Pulmonary artery endothelial cell (primary cell): ENCODE measurements at regions not wholly inside any gene's neighbourhood (a gene's known extent, or its start where the extent isn't known, plus 50 kb on each side); places are given as distances from the start of the nearest gene placed in this dataset.
"Not testable (repeated sequence)": the region's sequence is repeated elsewhere in the genome, so short reads cannot be mapped to it uniquely, and the experiment has no call there.

ENCODE experiments used
- DNase-seq: peaks from one replicate; pipeline ENCODE4 v3.0.0-alpha.2; 2011; ENCODE audit warnings: low read depth, low spot score

DNA sequence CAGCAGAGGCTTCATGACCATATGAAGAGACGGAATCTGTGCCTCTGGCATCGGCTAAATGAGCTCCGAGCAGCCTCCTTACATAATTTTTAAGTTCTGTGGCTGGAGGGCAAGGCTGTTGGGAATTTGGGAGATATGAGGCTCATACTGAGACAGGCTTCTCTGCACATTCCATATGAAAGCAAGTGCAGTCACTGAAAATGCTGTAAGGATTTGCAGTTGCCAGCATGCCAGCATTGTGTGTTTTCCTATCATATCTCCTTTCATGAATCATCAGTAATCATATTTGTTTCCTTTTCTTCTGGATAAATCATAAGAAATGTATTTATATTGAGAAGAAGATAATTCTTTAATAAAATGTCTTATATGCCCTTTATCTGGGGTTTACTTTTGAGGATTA, 775.4 kb downstream of the SEMA5A start:
- DNase-seq: no peak

DNA sequence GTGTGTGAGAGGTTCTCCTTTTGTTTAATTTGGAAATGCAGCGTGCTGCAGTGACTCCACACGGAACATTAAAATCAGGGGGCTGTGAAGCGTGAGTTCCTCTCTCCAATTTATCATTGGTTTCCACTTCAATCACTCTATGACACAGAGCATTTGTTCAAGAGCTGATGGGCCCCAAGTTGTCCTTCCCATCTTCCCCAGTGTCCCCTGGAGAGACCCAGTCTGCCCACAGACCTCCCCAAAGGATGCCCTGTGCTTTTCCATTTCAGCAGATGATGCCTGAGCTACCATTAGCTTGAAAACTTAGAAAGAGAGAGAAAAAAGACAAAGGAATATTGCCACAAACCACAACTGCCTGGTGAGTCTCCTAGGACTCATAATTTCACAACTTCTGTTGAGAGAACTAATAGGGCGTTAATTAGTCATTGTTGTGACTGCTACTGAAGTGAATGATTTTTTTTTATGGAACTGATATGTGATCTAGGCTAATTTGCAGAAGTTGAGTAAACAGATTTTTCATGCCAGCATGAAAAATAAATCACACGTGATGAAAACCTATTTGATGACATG, 772.7 kb downstream of the SEMA5A start:
- no peak for DNase-seq

DNA sequence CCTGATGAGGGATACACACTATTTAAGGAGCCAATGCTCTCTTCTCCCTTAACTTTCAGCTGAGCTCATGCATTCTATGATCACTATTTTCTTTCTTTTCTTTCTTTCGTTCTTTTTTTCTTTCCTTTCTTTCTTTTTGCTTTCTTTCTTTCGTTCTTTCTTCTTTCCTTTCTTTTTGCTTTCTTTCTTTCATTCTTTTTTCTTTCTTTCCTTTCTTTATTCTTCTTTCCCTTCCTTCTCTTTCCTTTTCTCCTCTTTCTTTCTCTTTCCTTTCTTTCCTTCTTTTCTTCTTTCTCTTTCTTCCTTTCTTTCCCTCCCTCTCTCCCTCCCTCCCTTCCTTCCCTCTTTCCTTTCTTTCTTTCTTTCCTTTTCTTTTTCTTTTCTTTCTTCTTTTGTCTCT, 761.2 kb downstream of the SEMA5A start:
- no peak for DNase-seq

DNA sequence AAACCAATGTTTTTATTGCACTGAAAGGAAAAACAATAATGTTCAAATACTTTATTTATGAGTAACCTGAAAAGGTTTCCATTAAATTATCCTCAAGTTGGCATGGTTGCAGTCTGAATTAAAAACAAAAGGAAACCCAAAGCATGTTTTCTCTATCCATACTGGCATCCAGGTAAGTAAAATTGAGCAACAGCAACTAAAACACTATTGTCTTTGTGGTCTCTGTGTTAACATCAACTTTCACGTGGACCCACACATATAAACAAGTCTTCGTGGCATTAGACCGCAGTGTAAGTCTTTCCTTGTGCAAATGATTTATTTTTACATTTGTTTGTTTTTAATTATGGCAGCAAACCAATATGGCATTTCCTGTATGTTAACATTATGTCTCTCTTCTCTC, 757.6 kb downstream of the SEMA5A start:
- DNase-seq: no peak

DNA sequence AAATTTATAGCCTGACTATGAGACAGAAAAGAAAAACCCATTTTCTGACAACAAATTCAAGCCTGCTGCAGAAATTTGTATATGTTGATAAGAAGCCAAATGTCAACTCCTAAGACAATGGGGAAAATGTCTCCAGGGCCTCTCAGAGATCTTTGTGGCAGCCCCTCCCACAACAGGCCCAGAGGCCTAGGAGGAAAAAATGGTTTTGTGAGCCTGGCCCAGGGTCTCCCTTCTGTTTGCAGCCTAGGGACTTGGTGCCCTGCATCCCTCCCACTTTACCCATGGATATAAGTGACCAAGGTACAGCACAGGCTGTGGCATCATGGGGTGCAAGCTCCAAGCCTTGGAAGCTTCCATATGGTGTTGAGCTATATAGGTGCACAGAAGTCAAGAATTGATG, 740.2 kb downstream of the SEMA5A start:
- DNase-seq: no peak

DNA sequence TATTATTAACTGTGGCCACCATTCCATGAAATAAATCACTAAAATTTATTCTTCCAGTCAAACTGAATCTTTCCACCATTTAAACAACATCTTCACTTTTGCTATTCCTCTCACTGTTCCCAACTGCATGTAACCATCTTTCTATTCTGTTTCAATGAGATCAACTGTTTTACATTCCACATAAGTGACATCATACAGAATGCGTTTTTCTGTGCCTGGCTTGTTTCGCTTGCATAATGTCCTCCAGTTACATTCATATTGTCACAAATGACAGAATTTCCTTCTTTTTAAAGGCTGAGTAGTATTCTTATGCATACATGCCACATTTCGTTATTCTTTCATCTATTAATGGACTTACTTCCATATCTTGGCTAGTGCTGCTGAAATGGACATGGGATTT, 738.2 kb downstream of the SEMA5A start:
- DNase-seq: no peak

DNA sequence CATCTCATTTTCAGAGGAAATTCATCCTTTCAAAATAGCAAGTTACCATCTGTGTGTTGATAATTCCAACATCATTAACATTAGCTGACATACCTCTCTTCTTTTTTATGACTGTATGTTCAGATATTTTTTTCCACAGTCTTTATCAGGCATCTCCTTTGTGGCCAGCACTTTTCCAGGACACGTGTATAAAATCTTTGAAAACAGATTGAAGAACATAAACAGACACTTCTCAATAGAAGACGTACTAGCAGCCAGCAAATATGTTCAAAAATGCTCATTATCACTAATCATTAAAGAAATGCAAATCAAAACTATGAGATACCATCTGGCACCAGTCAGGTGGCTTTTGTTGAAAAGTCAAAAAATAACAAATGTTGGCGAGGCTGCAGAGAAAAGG, 734.3 kb downstream of the SEMA5A start:
- no peak for DNase-seq

DNA sequence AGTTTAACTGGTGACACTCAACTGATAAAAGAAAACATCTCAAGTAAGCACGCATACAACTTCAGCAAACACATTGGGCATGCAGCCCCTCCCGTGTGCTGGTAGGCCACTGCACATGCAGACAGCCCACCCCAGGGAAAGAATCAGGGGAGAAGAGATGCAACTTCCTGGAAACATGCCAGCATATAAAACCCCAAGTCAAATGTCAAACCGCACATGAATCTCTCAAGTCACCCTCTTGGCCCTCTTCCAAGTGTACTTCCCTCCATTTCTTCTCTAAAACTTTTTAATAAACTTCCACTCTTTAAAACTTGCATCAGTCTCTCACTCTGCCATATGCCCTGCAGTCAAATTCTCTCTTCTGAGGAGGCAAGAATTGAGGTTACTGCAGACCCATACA, 732.7 kb downstream of the SEMA5A start:
- DNase-seq: no peak

DNA sequence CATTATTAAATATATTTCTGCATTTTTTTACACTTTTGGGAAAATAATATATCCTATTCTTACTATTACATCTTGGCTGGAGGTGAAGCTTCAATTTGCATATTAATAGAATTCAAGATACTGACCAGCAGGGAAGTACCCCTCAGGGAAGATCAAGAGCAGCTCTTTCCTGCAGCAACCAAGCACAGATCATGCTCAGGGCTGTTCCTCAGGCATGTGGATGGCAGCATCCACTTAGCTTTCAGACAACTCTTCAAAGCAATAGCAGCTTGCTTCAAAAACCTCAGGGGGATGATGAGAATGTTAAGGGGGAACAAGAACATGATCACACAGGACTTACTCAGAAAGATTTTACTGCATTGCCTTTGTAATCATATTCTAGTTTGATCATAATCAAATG, 731.8 kb downstream of the SEMA5A start:
- DNase-seq: no peak

DNA sequence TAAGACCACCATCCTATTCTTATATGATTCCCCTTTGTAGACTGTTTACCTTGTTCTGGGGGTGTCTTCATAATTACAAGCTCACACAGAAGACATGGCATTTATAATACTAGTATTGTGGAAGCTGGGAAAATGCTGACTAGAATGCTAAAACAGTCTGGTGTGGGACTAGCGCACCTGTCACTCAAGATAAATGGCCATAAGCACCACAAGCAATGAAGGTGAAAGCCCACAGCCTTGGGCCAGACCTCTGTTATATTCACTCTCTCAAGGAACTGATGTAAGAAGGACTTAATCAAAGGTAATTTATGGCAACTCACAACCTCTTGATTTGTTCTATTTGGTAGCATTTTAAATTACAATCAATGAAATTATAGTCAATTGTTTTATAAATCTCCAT, 721.5 kb downstream of the SEMA5A start:
- no peak for DNase-seq

DNA sequence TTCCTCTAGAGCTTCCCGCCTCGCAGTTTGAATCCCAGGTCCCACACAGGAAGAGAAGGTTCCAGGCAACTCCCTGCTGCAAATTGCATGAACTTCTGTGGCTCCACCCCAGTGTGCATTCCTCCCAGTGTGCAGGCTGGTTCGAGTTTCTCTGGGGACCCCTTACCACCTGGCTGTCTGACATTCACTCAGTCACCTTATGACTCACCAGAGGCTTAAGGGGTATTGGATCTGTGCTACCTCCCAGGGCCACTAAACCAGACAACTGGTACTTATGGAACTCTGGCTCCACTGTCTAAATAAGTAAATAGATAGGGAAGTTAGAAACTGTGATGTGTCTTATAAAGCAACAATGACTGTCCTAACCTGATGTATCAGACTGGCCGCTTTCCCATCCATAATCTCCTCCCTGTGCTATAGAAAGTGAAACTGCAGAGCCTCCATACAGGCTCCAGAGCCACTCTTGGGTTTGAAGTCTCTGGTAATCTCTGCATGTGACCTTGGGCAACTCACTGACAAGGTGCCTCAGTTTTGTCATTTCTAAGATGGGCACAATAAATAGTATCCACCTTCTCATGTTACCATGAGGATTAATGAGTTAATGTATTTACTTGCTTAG, 720.6 kb downstream of the SEMA5A start:
- no peak for DNase-seq

DNA sequence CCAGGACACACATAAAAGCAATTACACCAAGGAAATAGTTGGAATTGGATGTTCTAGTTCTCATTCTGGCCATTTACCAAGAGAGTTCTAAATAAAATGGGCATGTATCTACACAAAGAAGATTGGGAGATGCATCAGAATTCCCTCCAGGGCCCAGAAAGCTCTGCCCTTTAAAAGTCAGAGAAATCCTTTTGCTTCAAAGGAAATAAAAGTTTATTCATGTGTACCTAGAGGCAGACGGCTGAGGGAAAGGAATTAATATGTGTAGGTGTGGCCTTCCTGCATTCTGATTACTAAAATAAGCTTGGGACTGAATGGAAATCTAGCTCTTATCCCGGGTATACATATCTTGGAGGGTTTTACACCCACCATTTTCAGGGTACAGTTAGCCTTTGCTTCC, 719.4 kb downstream of the SEMA5A start:
- no peak for DNase-seq

DNA sequence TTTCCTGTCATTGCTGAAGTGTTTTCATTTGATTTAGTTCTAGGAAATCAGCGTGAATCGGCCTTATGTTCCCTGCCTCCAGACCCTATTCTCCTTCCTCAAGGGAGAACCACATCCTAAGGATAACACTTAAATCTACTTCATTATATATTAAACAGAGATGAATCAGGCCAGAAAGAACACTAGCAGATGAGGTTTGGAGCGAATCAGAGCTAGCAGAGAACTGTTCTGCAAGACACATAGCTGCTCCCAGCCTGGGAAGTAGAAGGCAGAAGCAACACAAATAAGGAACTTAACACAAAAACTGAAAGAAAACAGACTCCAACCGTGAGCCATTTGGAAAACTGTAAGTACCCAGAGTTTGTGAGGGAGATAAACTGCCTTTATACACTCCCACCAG, 718.2 kb downstream of the SEMA5A start:
- no peak for DNase-seq

DNA sequence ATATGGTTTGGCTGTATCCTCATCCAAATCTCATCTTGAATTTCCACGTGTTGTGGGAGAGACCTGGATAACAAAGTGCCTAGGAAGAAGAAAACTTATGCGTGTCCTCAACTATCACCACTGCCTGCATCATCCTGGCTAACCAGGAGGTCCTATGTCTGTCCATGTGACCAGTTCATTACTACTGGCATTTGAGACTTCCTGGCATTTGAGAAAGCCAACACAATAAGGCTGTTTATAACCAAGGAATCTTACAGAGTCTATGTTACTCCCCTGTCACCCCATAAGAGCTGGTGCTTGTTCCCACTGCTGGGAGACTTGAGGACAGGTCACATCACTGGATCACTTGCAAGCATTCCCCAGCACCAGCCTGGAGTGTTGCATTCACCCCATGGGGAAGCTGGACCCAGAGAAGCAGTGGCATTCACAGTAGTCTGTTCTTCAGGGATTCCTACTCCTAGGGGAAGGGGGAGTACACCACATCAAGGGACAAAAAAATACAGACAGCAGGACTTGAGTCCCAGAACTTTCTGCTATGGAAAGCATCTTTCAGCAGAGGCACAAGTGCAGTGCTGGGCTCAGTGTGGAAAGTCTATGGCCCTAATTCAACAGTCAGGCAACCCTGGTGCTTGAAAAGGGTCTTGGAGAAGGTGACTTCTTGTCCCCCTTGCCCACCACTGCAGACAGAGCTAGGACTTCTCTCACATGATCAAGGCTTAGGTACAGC, 717.1 kb downstream of the SEMA5A start:
- DNase-seq: no peak

DNA sequence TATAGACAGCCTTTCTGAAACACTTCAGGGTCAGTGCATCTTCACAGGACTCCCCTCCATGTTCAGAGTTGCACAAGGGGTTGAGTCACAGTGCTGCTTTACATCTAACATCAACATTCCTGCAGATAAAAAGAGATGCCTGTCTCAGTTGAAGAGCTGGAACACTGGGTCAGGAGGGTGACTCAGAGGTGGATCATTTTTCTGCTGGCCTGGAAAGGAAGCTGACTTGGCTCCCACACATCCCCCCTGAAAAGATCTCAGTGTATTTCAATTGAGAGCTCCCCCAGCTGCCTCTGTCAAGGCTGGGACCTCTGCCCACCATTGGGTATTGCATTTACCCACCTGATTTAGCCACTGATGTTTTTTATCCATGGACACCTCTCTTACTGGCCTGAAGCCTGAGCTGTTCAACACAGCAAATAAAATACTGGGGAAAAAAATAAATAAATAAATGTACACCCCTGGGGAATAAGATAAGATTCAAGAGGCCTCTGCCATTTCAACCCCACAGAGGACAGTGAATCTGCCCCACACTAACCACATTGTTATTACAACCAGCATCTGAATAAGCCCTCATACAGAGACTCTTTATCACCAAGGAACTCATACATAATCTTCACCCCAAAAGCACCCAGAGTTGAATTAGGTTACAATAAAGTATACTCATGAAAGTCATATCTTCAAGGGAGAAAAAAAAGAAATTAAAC, 716.4 kb downstream of the SEMA5A start:
- peak; percentile 83 for DNase-seq

DNA sequence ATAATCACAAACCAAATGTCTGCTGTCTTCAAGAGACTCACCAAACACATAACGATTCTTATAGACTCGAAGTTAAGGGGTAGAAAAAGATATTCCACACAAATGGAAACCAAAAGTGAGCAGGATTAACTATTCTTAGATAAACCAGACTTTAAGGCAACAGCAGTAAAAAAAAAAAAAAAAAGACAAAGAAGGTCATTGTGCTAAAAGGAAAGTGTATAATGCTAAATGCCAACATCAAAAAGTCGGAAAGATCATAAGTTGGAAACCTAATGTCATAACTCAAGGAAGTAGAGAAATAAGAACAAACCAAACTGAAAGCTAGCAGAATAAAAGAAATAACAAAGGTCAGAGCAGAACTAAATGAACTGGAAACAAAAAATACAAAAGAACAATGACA, 714.6 kb downstream of the SEMA5A start:
- DNase-seq: no peak

DNA sequence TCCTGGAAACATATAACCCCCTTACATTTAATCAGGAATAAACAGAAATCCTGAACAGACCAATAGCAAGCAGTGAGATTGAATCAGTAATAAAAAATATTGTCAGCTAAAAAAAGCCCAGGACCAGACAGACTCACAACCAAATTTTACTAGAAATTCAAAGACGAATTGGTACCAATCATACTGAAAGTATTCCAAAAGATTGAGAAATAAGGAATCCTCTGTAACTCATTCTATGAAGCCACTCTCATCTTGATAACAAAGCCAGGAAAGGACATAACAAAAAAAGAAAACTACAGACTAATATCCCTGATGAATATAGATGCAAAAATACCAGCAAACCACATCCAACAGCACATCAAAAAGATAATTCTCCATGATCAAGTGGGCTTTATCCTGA, 714.0 kb downstream of the SEMA5A start:
- no peak for DNase-seq

DNA sequence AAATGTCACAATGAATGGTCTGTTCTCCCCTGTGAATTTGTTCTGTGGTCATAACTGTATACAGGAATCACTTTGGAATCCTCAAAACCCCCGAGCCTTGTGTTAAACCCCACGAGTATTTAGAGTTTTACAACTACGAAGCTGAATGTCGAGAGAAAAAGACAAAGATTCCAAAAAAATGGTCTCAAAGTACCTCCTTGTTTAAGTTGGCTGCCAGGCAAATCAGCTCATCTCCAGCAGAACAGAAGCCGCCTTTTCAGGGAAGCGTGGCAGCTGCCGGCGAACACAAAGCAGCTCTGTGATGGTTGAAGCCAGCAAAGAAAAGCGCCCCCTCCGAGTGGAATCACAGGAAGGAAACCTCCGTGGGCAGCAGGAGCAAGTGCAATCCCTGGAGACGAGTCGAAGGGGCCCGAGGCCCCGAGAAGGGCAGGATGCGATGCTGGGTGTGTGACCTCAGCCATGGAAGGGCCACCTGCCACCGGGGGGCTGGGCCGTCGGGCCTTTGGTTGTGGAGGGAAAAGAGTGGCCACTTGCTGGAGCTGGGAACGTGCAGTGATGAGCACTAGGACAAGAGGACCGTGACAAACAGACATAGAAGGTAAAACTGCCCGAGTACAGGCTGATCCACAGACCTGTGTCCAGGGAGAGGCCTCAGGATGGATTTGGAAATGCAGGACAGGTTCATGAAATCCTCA, 706.4 kb downstream of the SEMA5A start:
- no peak for DNase-seq

DNA sequence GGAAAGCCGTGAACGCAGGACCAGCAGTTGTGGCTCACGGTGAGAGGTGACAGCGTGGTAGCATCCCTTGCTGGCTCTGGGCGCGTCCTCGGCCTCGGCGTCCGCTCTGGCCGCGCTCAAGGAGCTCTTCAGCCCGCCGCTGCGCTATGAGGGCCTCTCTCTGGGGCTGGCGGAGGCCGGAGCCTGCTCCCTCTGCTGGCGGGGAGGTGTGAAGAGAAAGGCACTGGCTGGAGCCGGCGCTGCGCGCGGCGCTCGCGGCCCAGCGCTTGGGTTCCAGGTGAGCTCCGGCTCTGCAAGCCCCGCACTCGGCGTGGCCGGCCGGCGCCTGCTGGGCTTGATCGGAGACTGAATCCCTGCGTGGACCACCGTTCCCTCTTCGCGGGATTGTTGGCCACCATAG, 705.6 kb downstream of the SEMA5A start:
- no peak for DNase-seq

DNA sequence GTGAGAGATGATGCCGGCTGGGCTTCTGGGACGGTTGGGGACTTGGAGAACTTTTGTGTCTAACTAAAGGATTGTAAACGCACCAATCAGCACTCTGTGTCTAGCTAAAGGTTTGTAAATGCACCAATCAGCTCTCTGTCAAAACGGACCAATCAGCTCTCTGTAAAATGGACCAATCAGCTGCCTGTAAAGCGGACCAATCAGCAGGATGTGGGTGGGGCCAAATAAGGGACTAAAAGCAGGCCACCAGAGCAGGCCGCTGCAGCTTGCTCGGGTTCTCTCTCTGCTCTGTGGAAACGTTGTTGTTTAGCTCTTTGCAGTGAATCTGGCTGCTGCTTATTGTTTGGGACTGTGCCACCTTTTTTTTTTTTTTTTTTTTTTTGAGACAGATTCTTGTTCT, 705.1 kb downstream of the SEMA5A start:
- DNase-seq: not testable (repeated sequence)

DNA sequence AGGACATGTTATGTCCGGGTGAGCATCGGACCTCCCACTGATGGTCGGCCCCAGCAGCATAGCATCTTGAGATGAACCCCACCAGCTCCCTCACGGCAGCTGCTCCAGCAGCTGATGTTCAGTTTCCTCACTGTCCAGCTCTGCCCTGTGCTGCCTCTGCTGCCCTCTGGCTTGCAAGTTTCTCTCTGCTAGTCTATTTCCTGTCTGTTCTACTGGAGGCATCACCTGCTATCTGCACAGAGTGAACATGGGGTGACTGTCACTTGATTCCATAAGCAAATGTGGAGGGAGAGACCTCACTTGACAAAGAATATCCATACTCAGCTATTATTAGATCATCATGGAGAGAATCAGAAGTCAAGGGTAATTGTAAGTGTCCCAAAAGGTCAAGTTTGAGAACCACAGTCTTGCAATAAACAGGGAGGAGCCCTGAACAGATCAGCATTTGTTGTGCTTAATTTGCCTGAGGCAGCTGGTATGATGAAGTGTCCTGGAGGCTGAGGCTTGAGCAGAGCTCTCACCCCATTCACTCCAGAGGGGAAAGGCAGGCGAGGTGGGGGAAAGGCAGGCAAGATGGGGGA, 702.8 kb downstream of the SEMA5A start:
- DNase-seq: no peak

DNA sequence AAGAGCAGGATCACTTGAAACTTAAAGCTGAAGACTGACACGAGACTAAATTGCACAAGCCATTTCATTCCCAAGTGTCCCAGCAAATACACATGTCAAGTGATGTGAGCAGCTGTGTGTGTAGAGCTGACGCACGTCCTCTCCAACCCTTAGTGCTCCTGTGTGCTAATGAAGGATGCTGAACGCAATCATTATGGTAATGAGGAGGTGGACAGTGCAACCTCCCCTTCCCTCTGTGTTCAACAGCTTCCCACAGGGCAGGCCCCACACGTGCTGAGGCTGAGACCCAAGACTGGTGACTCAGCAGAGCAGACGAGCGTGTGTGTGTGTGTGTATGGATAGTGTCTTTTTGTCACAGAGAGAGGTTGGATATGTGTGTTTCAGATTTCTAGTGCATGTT, 702.1 kb downstream of the SEMA5A start:
- DNase-seq: no peak
